ENCODE measurements at regions not wholly inside any gene's neighbourhood (a gene's known extent, or its start where the extent isn't known, plus 50 kb on each side); places are given as distances from the start of the nearest gene placed in this dataset.
"Not testable (repeated sequence)": the region's sequence is repeated elsewhere in the genome, so short reads cannot be mapped to it uniquely, and the experiment has no call there.

- DNase-seq (ENCODE audit: low spot score): no peak
- in situ Hi-C loops (cut with HindIII; ENCODE audit: low sequenced_read_pairs): no loop called here
Observed at GRCh38 chr5:27854243-27854852, 816.0 kb upstream of the CDH9 start.

GRCh38 chr5:27845248-27845647 is 806.9 kb upstream of the CDH9 start:
- in situ Hi-C loops (cut with HindIII; ENCODE audit: low sequenced_read_pairs): no loop called here
- DNase-seq (ENCODE audit: low spot score): no peak

GRCh38 chr5:27836704-27837103 is 798.3 kb upstream of the CDH9 start:
- DNase-seq (ENCODE audit: low spot score); in situ Hi-C loops (cut with HindIII; ENCODE audit: low sequenced_read_pairs): not testable (repeated sequence)

GRCh38 chr5:27832886-27833285 is 794.5 kb upstream of the CDH9 start:
- DNase-seq (ENCODE audit: low spot score): no peak
- in situ Hi-C loops (cut with HindIII; ENCODE audit: low sequenced_read_pairs): no loop called here

GRCh38 chr5:27830546-27830945 is 792.2 kb upstream of the CDH9 start:
- no peak for DNase-seq (ENCODE audit: low spot score)
- in situ Hi-C loops (cut with HindIII; ENCODE audit: low sequenced_read_pairs): no loop called here

GRCh38 chr5:27821681-27822080 is 783.3 kb upstream of the CDH9 start:
- in situ Hi-C loops (cut with HindIII; ENCODE audit: low sequenced_read_pairs): no loop called here
- DNase-seq (ENCODE audit: low spot score): no peak

GRCh38 chr5:27818888-27819287 is 780.5 kb upstream of the CDH9 start:
- in situ Hi-C loops (cut with HindIII; ENCODE audit: low sequenced_read_pairs): no loop called here
- DNase-seq (ENCODE audit: low spot score): no peak

- in situ Hi-C loops (cut with HindIII; ENCODE audit: low sequenced_read_pairs): no loop called here
Observed at GRCh38 chr5:27814983-27815382, 776.6 kb upstream of the CDH9 start.

GRCh38 chr5:27814286-27814685 is 775.9 kb upstream of the CDH9 start:
- in situ Hi-C loops (cut with HindIII; ENCODE audit: low sequenced_read_pairs): no loop called here
- DNase-seq (ENCODE audit: low spot score): no peak

More at GRCh38 chr5:27814983-27815382, 776.6 kb upstream of the CDH9 start:
- no peak for DNase-seq (ENCODE audit: low spot score)

GRCh38 chr5:27810458-27810857 is 772.1 kb upstream of the CDH9 start:
- in situ Hi-C loops (cut with HindIII; ENCODE audit: low sequenced_read_pairs): no loop called here
- DNase-seq (ENCODE audit: low spot score): no peak

GRCh38 chr5:27797220-27797619 is 758.8 kb upstream of the CDH9 start:
- in situ Hi-C loops (cut with HindIII; ENCODE audit: low sequenced_read_pairs): no loop called here
- no peak for DNase-seq (ENCODE audit: low spot score)

GRCh38 chr5:27788184-27788583 is 749.8 kb upstream of the CDH9 start:
- in situ Hi-C loops (cut with HindIII; ENCODE audit: low sequenced_read_pairs): no loop called here
- no peak for DNase-seq (ENCODE audit: low spot score)

- DNase-seq (ENCODE audit: low spot score): no peak
Observed at GRCh38 chr5:27784317-27784716, 745.9 kb upstream of the CDH9 start.

GRCh38 chr5:27778121-27778520 is 739.7 kb upstream of the CDH9 start:
- no peak for DNase-seq (ENCODE audit: low spot score)
- in situ Hi-C loops (cut with HindIII; ENCODE audit: low sequenced_read_pairs): no loop called here

More at GRCh38 chr5:27784317-27784716, 745.9 kb upstream of the CDH9 start:
- in situ Hi-C loops (cut with HindIII; ENCODE audit: low sequenced_read_pairs): no loop called here

GRCh38 chr5:27773636-27774035 is 735.2 kb upstream of the CDH9 start:
- DNase-seq (ENCODE audit: low spot score): no peak
- in situ Hi-C loops (cut with HindIII; ENCODE audit: low sequenced_read_pairs): no loop called here

GRCh38 chr5:27773166-27773565 is 734.8 kb upstream of the CDH9 start:
- in situ Hi-C loops (cut with HindIII; ENCODE audit: low sequenced_read_pairs): no loop called here
- DNase-seq (ENCODE audit: low spot score): no peak

GRCh38 chr5:27769748-27770402 is 731.5 kb upstream of the CDH9 start:
- in situ Hi-C loops (cut with HindIII; ENCODE audit: low sequenced_read_pairs): no loop called here
- DNase-seq (ENCODE audit: low spot score): no peak

GRCh38 chr5:27748847-27749246 is 710.5 kb upstream of the CDH9 start:
- no peak for DNase-seq (ENCODE audit: low spot score)
- in situ Hi-C loops (cut with HindIII; ENCODE audit: low sequenced_read_pairs): no loop called here

GRCh38 chr5:27743383-27743979 is 705.1 kb upstream of the CDH9 start:
- not testable (repeated sequence) for DNase-seq (ENCODE audit: low spot score)

GRCh38 chr5:27742805-27743204 is 704.4 kb upstream of the CDH9 start:
- no peak for DNase-seq (ENCODE audit: low spot score)
- in situ Hi-C loops (cut with HindIII; ENCODE audit: low sequenced_read_pairs): no loop called here

More at GRCh38 chr5:27743383-27743979, 705.1 kb upstream of the CDH9 start:
- in situ Hi-C loops (cut with HindIII; ENCODE audit: low sequenced_read_pairs): not testable (repeated sequence)

GRCh38 chr5:27734838-27735237 is 696.5 kb upstream of the CDH9 start:
- in situ Hi-C loops (cut with HindIII; ENCODE audit: low sequenced_read_pairs): no loop called here
- no peak for DNase-seq (ENCODE audit: low spot score)

All from G401 (cell line).